Body of pancreas (tissue), 4 donors: ENCODE measurements at regions not wholly inside any gene's neighbourhood (a gene's known extent, or its start where the extent isn't known, plus 50 kb on each side); places are given as distances from the start of the nearest gene placed in this dataset.

ENCODE experiments used
- ATAC-seq: fragments of 150-250 bp; one replicate; pipeline ENCODE4 v1.9.1; 2016
- DNase-seq, 4 donors: peaks; one replicate each; pipeline ENCODE4 v3.0.0-alpha.2; 2019
- H3K27ac ChIP-seq, 4 donors: fragments of 200-600 bp; sonication (generic); 1 replicate in 3 of 4; 2 replicates in 1 of 4; pipeline versions ENCODE4 v1.5.1 to v1.6.1; 2016 to 2019; ENCODE audit warnings: mild to moderate bottlenecking in 1 of 4, mixed read lengths in 1 of 4, moderate library complexity in 1 of 4
- H3K27me3 ChIP-seq, 2 donors: fragments of 200-600 bp; sonication (generic); one replicate each; pipeline ENCODE4 v1.6.0; 2016; ENCODE audit warnings: mild to moderate bottlenecking in 1 of 2
- H3K36me3 ChIP-seq, 2 donors: fragments of 200-600 bp; sonication (generic); replicated peaks in 1 of 2; 2 replicates each; pipeline ENCODE4 v1.5.1; 2016; ENCODE audit warnings: low read depth in 2 of 2; ENCODE audit not compliant: insufficient read depth in 1 of 2
- H3K4me1 ChIP-seq: fragments of 200-600 bp; sonication (generic); one replicate; pipeline ENCODE4 v1.6.0; 2016
- H3K4me3 ChIP-seq, 2 donors: fragments of 200-600 bp; sonication (generic); 1 replicate in 1 of 2; 2 replicates in 1 of 2; pipeline ENCODE4 v1.5.1; 2016 to 2019
- H3K9me3 ChIP-seq, 3 donors: fragments of 200-600 bp; sonication (generic); 1 replicate in 2 of 3; 2 replicates in 1 of 3; pipeline ENCODE4 v1.5.1; 2016
- CTCF ChIP-seq, 7 experiments: fragments of 450-650 bp in 4 of 7; fragments of 200-600 bp in 3 of 7; sonication (generic) in 3 of 7; IDR thresholded peaks; one replicate each; pipeline ENCODE4 v1.5.1; 2016 to 2019; ENCODE audit warnings: antibody characterized with exemption in 7 of 7
- POLR2A ChIP-seq, 3 donors: fragments of 450-650 bp; IDR thresholded peaks; one replicate each; pipeline ENCODE4 v1.6.1; 2016; ENCODE audit warnings: antibody characterized with exemption in 3 of 3, mild to moderate bottlenecking in 2 of 3
- WGBS, 2 donors: methylation state at CpG; one replicate each; pipeline ENCODE4 v1.1.5; 2017; 5-methylcytosine and 5-hydroxymethylcytosine counted together
- intact Hi-C: fragments of 100-400 bp; cut with DNase I; formaldehyde crosslinking; loops from one replicate; pipeline ENCODE4 v1.15.1; 2023

- intact Hi-C loops: no loop called here
- WGBS, 2 donors: 23 to 53% methylated on average over 3 of the region's 3 CpGs
- Histone ChIP-seq H3K27me3 (no peaks in the 10 kb centered on the region), H3K9me3 (no peaks in the 10 kb centered on the region), H3K27ac (no peak overlapping the region), H3K4me1 (no peaks in the 10 kb centered on the region), H3K36me3 (no peaks in the 10 kb centered on the region), H3K4me3 (no peak overlapping the region)
- DNase-seq (no peak), ATAC-seq (no peak)
- TF ChIP-seq CTCF (IDR thresholded peaks at IDR 0.05) (no peak), POLR2A (IDR thresholded peaks at IDR 0.05) (no peak)
Measured at GRCh38 chr13:27354379-27354778, 70.0 kb upstream of the GTF3A start.

GRCh38 chr13:27355894-27356293 is 68.5 kb upstream of the GTF3A start:
- Histone ChIP-seq H3K4me1 (no peaks in the 10 kb centered on the region), H3K27me3 (no peaks in the 10 kb centered on the region), H3K4me3 (no peak overlapping the region), H3K27ac (no peak overlapping the region), H3K36me3 (no peaks in the 10 kb centered on the region), H3K9me3 (no peaks in the 10 kb centered on the region)
- no peak for DNase-seq
- intact Hi-C loops: loop anchor here (2.0 to 5.0 kb wide), 2 partner anchors 369 to 409 kb away; no protein-coding TSS in a partner anchor
- WGBS, 2 donors: 75 to 79% methylated on average over 6 to 7 of the region's 7 CpGs
- TF ChIP-seq POLR2A (IDR thresholded peaks at IDR 0.05): no peak
- no peak for TF ChIP-seq CTCF (IDR thresholded peaks at IDR 0.05)
- no peak for ATAC-seq

- intact Hi-C loops: loop anchor here (5.0 kb wide), 1 partner anchor 411 kb away; no protein-coding TSS in a partner anchor
- H3K9me3 ChIP-seq: no peaks in the 10 kb centered on the region
- peaks cover 12% of the 10 kb centered on the region for H3K4me1 ChIP-seq
- no peaks in the 10 kb centered on the region for H3K27me3 ChIP-seq
- no peak overlapping the region for H3K4me3 ChIP-seq
- no peak for TF ChIP-seq POLR2A (IDR thresholded peaks at IDR 0.05)
- no peak for TF ChIP-seq CTCF (IDR thresholded peaks at IDR 0.05)
- ATAC-seq (no peak), DNase-seq (no peak)
- H3K27ac ChIP-seq: no peak overlapping the region
- WGBS, 2 donors: 85 to 90% methylated on average over 6 of the region's 6 CpGs
- no peaks in the 10 kb centered on the region for H3K36me3 ChIP-seq
Measured at GRCh38 chr13:27358420-27358819, 66.0 kb upstream of the GTF3A start.

GRCh38 chr13:27359199-27359821 is 65.1 kb upstream of the GTF3A start:
- Histone ChIP-seq H3K36me3 (no peaks in the 10 kb centered on the region), H3K9me3 (no peaks in the 10 kb centered on the region), H3K27ac (no peak overlapping the region), H3K4me3 (no peak overlapping the region), H3K4me1 (peaks cover 13% of the 10 kb centered on the region), H3K27me3 (no peaks in the 10 kb centered on the region)
- 12% methylated on average over 5 to 6 of the region's 6 CpGs for WGBS, 2 donors
- DNase-seq (peak; percentile 74 to 78 (median 76)), ATAC-seq (no peak)
- TF ChIP-seq POLR2A (IDR thresholded peaks at IDR 0.05) (no peak), CTCF (IDR thresholded peaks at IDR 0.05) (peak; percentile 32 to 78 (median 71))
- intact Hi-C loops: loop anchor here (5.0 kb wide), 1 partner anchor 412 kb away; no protein-coding TSS in a partner anchor

GRCh38 chr13:27360562-27360961 is 63.9 kb upstream of the GTF3A start:
- Histone ChIP-seq H3K9me3 (no peaks in the 10 kb centered on the region), H3K4me3 (no peak overlapping the region), H3K27me3 (no peaks in the 10 kb centered on the region), H3K36me3 (no peaks in the 10 kb centered on the region), H3K27ac (no peak overlapping the region), H3K4me1 (peaks cover 13% of the 10 kb centered on the region)
- intact Hi-C loops: loop anchor here (5.0 kb wide), 1 partner anchor 622 kb away; no protein-coding TSS in a partner anchor
- no peak for TF ChIP-seq POLR2A (IDR thresholded peaks at IDR 0.05)
- TF ChIP-seq CTCF (IDR thresholded peaks at IDR 0.05): no peak
- WGBS, 2 donors: 72 to 75% methylated on average over 8 to 9 of the region's 9 CpGs
- ATAC-seq (no peak), DNase-seq (no peak)
